HG02852 (cell line): ENCODE measurements at regions not wholly inside any gene's neighbourhood (a gene's known extent, or its start where the extent isn't known, plus 50 kb on each side); places are given as distances from the start of the nearest gene placed in this dataset.
"Not testable (repeated sequence)": the region's sequence is repeated elsewhere in the genome, so short reads cannot be mapped to it uniquely, and the experiment has no call there.

ENCODE experiments used
- ATAC-seq: cut with Tn5 transposase; IDR thresholded peaks from one replicate; pipeline ENCODE4 v1.9.1; 2021; ENCODE audit warnings: mild to moderate bottlenecking, moderate library complexity; ENCODE audit not compliant: unreplicated experiment

GRCh38 chr11:67779189-67779875, 104.9 kb upstream of the ALDH3B2 start:
- not testable (repeated sequence) for ATAC-seq

- no peak for ATAC-seq
Measured at GRCh38 chr11:67776852-67777520, 102.6 kb upstream of the ALDH3B2 start.

- ATAC-seq = not testable (repeated sequence)
Measured at GRCh38 chr11:67774175-67774574, 99.8 kb upstream of the ALDH3B2 start.

- not testable (repeated sequence) for ATAC-seq
Measured at GRCh38 chr11:67768001-67768730, 93.7 kb upstream of the ALDH3B2 start.

GRCh38 chr11:67761211-67761610, 86.8 kb upstream of the ALDH3B2 start:
- ATAC-seq = not testable (repeated sequence)

- not testable (repeated sequence) for ATAC-seq
Measured at GRCh38 chr11:67759321-67759720, 84.9 kb upstream of the ALDH3B2 start.

GRCh38 chr11:67758467-67758866, 84.0 kb upstream of the ALDH3B2 start:
- not testable (repeated sequence) for ATAC-seq

- ATAC-seq = not testable (repeated sequence)
Measured at GRCh38 chr11:67758009-67758408, 83.6 kb upstream of the ALDH3B2 start.

GRCh38 chr11:67753820-67754219, 79.4 kb upstream of the ALDH3B2 start:
- not testable (repeated sequence) for ATAC-seq

GRCh38 chr11:67745181-67745726, 70.8 kb upstream of the ALDH3B2 start:
- no peak for ATAC-seq

- not testable (repeated sequence) for ATAC-seq
Measured at GRCh38 chr11:67744231-67744630, 69.8 kb upstream of the ALDH3B2 start.

- not testable (repeated sequence) for ATAC-seq
Measured at GRCh38 chr11:67738231-67738630, 63.8 kb upstream of the ALDH3B2 start.

- ATAC-seq = not testable (repeated sequence)
Measured at GRCh38 chr11:67737562-67738080, 63.2 kb upstream of the ALDH3B2 start.

GRCh38 chr11:67732045-67732787, 57.8 kb upstream of the ALDH3B2 start:
- ATAC-seq = no peak

- ATAC-seq = no peak
Measured at GRCh38 chr11:67731583-67731982, 57.2 kb upstream of the ALDH3B2 start.

GRCh38 chr11:67728163-67728571, 53.7 kb upstream of the ALDH3B2 start:
- not testable (repeated sequence) for ATAC-seq

GRCh38 chr11:67727066-67728040, 52.9 kb upstream of the ALDH3B2 start:
- ATAC-seq = not testable (repeated sequence)
